Memory B cell (primary cell): ENCODE measurements at regions not wholly inside any gene's neighbourhood (a gene's known extent, or its start where the extent isn't known, plus 50 kb on each side); places are given as distances from the start of the nearest gene placed in this dataset.

Experiments
- ATAC-seq: fragments of 150-1000 bp; cut with Tn5 transposase; 2 replicates; pipeline ENCODE4 v1.10.0; 2021; ENCODE audit warnings: low read depth, mild to moderate bottlenecking, moderate library complexity
- DNase-seq, 2 donors: peaks; one replicate each; pipeline ENCODE4 v3.0.0; 2022; ENCODE audit warnings: low spot score in 2 of 2
- H3K27ac Mint-ChIP-seq: one replicate; pipeline ENCODE4 v1.8.0; 2022; ENCODE audit warnings: mild to moderate bottlenecking, moderate library complexity, mixed read lengths
- H3K27me3 Mint-ChIP-seq: one replicate; pipeline ENCODE4 v1.8.0; 2022; ENCODE audit warnings: mixed read lengths
- H3K36me3 Mint-ChIP-seq: one replicate; pipeline ENCODE4 v1.8.0; 2022; ENCODE audit warnings: mild to moderate bottlenecking, mixed read lengths
- H3K4me1 Mint-ChIP-seq: one replicate; pipeline ENCODE4 v1.8.0; 2022; ENCODE audit warnings: mixed read lengths
- H3K4me3 Mint-ChIP-seq: one replicate; pipeline ENCODE4 v1.8.0; 2022; ENCODE audit warnings: mild to moderate bottlenecking, moderate library complexity, mixed read lengths
- H3K9me3 Mint-ChIP-seq: one replicate; pipeline ENCODE4 v1.8.0; 2022; ENCODE audit warnings: mixed read lengths

- H3K4me1 Mint-ChIP-seq, result no peaks in the 10 kb centered on the region
- no peak for ATAC-seq
- H3K4me3 Mint-ChIP-seq, result no peak overlapping the region
- peaks cover 2% of the 10 kb centered on the region for H3K27me3 Mint-ChIP-seq
- no peaks in the 10 kb centered on the region for H3K36me3 Mint-ChIP-seq
- H3K9me3 Mint-ChIP-seq, result no peaks in the 10 kb centered on the region
- no peak for DNase-seq
- no peak overlapping the region for H3K27ac Mint-ChIP-seq
Measured at GRCh38 chr5:68465934-68466551, 250.5 kb downstream of the PIK3R1 start.

GRCh38 chr5:68467208-68467607, 251.7 kb downstream of the PIK3R1 start:
- Mint-ChIP-seq H3K36me3 (no peaks in the 10 kb centered on the region), H3K4me3 (no peak overlapping the region), H3K4me1 (no peaks in the 10 kb centered on the region), H3K27ac (no peak overlapping the region), H3K9me3 (no peaks in the 10 kb centered on the region), H3K27me3 (peaks cover 3% of the 10 kb centered on the region)
- DNase-seq, result no peak
- ATAC-seq, result no peak

GRCh38 chr5:68467794-68468193, 252.2 kb downstream of the PIK3R1 start:
- ATAC-seq, result no peak
- no peak for DNase-seq
- Mint-ChIP-seq H3K27me3 (peaks cover 3% of the 10 kb centered on the region), H3K4me3 (no peak overlapping the region), H3K9me3 (no peaks in the 10 kb centered on the region), H3K27ac (no peak overlapping the region), H3K36me3 (no peaks in the 10 kb centered on the region), H3K4me1 (no peaks in the 10 kb centered on the region)

GRCh38 chr5:68468322-68468721, 252.8 kb downstream of the PIK3R1 start:
- DNase-seq, result no peak
- H3K9me3 Mint-ChIP-seq, result no peaks in the 10 kb centered on the region

DNA sequence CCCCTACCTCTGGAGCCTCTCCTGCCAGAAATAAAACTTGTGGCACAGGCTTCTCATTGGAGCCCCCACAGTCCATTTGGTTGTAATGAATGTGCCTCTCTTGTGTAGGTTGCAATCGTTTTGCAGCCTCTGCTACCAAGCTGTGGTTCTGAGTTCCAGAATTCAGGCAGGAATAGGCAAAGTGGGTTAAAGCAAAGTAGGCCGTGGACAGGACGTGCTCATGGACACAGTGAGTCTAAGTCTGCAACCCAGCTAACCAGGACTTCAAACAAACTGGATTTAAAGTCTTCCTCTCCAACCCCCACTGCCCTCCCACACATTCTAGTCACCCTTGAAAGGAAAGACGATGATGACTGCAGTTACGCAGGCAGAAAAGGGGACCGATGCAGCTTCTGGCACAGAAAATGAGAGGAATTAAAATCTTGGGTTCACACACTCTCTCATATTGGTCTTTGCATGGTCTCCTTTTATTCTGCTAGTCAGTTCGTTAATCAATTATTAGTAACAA, 260.0 kb downstream of the PIK3R1 start:
- H3K27ac Mint-ChIP-seq, result no peak overlapping the region
- no peak overlapping the region for H3K4me3 Mint-ChIP-seq
- no peaks in the 10 kb centered on the region for H3K9me3 Mint-ChIP-seq
- H3K27me3 Mint-ChIP-seq, result peaks cover 5% of the 10 kb centered on the region
- H3K4me1 Mint-ChIP-seq, result no peaks in the 10 kb centered on the region
- no peaks in the 10 kb centered on the region for H3K36me3 Mint-ChIP-seq
- no peak for ATAC-seq
- no peak for DNase-seq

More at GRCh38 chr5:68468322-68468721, 252.8 kb downstream of the PIK3R1 start:
- Mint-ChIP-seq H3K4me3 (no peak overlapping the region), H3K27me3 (peaks cover 3% of the 10 kb centered on the region), H3K4me1 (no peaks in the 10 kb centered on the region), H3K27ac (no peak overlapping the region), H3K36me3 (no peaks in the 10 kb centered on the region)
- ATAC-seq, result no peak

GRCh38 chr5:68476854-68477253, 261.3 kb downstream of the PIK3R1 start:
- no peak for DNase-seq
- no peak for ATAC-seq
- no peaks in the 10 kb centered on the region for H3K36me3 Mint-ChIP-seq
- no peak overlapping the region for H3K4me3 Mint-ChIP-seq
- no peak overlapping the region for H3K27ac Mint-ChIP-seq
- H3K9me3 Mint-ChIP-seq, result no peaks in the 10 kb centered on the region
- no peaks in the 10 kb centered on the region for H3K4me1 Mint-ChIP-seq
- H3K27me3 Mint-ChIP-seq, result peaks cover 4% of the 10 kb centered on the region

DNA sequence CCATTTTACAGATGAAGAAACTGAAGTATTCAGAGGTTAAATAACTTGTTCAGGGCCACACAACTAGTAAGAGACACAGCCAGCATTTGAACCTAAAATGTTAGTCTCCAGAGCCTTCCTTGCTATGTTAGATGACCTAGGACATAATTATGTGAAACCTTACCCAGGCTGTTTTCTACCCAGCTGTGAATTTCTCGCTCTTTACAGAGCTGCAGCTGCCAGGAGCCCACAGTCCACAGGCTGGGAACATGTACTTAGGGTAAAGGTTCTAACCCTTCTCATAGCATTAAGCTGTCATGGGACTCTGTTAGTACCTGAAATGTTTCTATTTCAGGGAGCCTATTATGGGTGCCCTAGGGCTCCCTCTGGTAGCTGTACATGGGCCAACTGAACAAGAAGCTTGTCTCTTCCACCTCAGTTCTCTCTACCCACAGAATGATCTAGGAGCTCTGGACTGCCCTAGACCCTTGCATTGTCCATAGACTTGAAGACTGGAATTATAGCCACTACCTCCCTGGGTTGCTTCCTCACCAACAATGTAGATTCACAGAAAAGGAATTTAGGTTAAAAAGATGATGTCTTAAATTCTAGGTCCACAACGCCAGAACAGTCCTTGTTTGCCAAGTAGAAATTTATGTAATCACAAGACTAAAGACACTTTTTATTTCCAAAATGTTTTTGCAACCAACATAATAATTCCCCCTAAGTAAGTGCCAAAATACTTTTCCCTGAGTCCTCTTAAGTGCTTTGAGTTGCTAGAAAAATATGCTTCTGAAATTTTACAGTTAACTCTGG, 262.9 kb downstream of the PIK3R1 start:
- ATAC-seq (no peak), DNase-seq (no peak)
- Mint-ChIP-seq H3K27me3 (peaks cover 7% of the 10 kb centered on the region), H3K4me3 (no peak overlapping the region), H3K27ac (no peak overlapping the region), H3K9me3 (no peaks in the 10 kb centered on the region), H3K36me3 (no peaks in the 10 kb centered on the region), H3K4me1 (peaks cover 2% of the 10 kb centered on the region)

DNA sequence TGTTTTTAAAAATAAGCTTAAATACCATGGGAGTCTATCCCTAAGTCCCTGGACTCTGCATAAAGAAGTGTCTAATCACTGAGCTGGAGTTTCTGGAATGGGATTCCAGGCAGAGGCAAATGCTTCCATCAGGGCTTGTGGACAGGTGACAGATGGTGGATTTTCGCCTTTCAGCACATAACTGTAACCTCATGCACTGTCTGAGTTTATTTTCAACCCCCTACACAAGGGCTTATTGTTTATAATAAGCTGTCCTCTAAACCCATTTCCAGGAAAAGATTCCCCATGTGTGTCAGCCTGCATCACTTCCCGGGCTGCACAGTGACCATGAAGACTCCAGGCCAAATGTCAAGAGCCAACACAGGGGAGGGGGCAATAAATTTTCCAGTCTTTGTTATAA, 264.0 kb downstream of the PIK3R1 start:
- H3K9me3 Mint-ChIP-seq, result no peaks in the 10 kb centered on the region
- H3K27ac Mint-ChIP-seq, result no peak overlapping the region
- no peak overlapping the region for H3K4me3 Mint-ChIP-seq
- H3K36me3 Mint-ChIP-seq, result no peaks in the 10 kb centered on the region
- H3K27me3 Mint-ChIP-seq, result peaks cover 6% of the 10 kb centered on the region
- peaks cover 3% of the 10 kb centered on the region for H3K4me1 Mint-ChIP-seq
- ATAC-seq (no peak), DNase-seq (no peak)

GRCh38 chr5:68480335-68480940, 264.9 kb downstream of the PIK3R1 start:
- no peak overlapping the region for H3K27ac Mint-ChIP-seq
- H3K9me3 Mint-ChIP-seq, result no peaks in the 10 kb centered on the region
- no peak for DNase-seq
- peaks cover 3% of the 10 kb centered on the region for H3K4me1 Mint-ChIP-seq
- H3K36me3 Mint-ChIP-seq, result no peaks in the 10 kb centered on the region
- no peak for ATAC-seq
- no peak overlapping the region for H3K4me3 Mint-ChIP-seq
- H3K27me3 Mint-ChIP-seq, result peaks cover 6% of the 10 kb centered on the region

DNA sequence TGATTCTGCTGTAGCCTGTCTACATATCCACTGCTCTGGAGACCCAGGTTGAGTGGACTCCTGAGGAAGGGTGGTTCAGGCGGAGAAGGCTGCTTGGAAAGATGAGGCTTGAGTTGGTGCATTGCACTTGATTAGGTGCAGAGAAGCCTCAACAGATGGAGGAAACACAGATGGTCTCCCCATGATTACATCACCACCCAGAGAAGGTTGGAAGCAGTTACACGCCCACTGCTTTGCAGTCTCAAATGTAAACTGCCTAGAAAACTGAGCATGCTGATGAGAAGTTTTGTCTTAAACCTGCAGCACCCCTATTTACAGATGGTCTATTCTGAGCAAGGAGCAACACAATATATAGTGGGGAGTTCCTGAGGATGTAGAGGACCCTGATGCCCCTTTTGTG, 266.6 kb downstream of the PIK3R1 start:
- Mint-ChIP-seq H3K9me3 (no peaks in the 10 kb centered on the region), H3K27me3 (peaks cover 15% of the 10 kb centered on the region), H3K27ac (no peak overlapping the region), H3K4me1 (peaks cover 3% of the 10 kb centered on the region), H3K36me3 (no peaks in the 10 kb centered on the region), H3K4me3 (no peak overlapping the region)
- ATAC-seq, result no peak
- DNase-seq, result no peak

DNA sequence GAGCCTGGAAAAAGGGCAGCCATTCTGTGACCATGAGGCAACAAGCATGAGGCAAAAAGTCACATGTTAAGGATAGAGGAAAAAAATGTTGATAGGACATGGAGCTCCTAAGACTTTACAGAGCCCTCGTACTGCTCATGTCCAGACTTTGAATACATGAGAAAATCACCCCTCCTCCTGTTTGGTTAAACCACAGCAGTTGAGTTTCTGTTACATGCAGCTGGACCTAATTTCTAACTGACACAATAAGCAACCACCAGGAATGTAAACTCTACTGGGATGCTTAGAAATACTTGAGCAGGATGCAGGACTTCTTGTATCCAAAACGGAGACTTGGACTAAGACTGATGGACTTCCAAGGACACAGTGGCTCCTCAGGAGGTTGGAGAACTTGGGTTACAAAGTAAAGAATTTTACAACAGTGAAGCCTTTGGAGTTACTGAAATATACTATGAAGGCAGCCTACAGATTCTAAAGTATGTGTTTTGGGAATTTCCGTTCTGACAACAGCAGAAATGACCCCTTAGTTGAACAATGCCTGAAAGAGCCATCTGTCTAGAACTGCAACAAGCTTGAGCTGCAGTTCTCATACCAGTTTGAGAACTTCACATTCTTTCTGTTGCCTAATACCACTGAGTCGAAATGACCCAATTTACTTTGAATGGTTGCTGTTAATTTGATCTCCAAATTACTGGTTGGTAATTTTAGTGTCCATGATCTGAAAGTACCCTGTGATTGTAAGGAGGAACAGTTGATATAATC, 268.9 kb downstream of the PIK3R1 start:
- H3K27ac Mint-ChIP-seq, result no peak overlapping the region
- no peak overlapping the region for H3K4me3 Mint-ChIP-seq
- peaks cover 3% of the 10 kb centered on the region for H3K4me1 Mint-ChIP-seq
- DNase-seq (no peak), ATAC-seq (no peak)
- H3K27me3 Mint-ChIP-seq, result peaks cover 16% of the 10 kb centered on the region
- peaks cover 3% of the 10 kb centered on the region for H3K9me3 Mint-ChIP-seq
- H3K36me3 Mint-ChIP-seq, result no peaks in the 10 kb centered on the region

- Mint-ChIP-seq H3K4me1 (no peaks in the 10 kb centered on the region), H3K4me3 (no peak overlapping the region), H3K27ac (no peak overlapping the region), H3K9me3 (peaks cover 3% of the 10 kb centered on the region), H3K36me3 (no peaks in the 10 kb centered on the region), H3K27me3 (peaks cover 12% of the 10 kb centered on the region)
- no peak for DNase-seq
- no peak for ATAC-seq
Measured at GRCh38 chr5:68489556-68489955, 274.0 kb downstream of the PIK3R1 start.

DNA sequence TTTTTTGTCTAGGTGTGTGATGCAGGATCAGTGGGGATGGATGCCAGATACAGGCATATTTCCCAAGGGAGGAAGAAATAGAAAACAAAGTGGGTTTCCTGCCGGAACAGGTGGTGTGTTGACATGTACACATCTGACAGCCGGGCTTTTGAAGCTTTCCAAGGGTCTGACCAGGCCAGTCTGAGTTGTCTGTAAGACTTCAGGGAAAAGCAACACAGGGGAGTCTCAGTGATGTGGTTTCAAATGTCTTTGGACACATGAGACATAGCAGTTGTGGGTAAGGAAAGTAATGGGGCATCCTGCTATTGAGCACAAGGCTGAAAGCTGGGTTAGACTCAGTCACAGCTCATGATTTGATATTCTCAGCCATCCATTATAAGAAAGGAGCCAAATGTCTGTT, 274.9 kb downstream of the PIK3R1 start:
- H3K4me3 Mint-ChIP-seq, result no peak overlapping the region

GRCh38 chr5:68494771-68495170, 279.2 kb downstream of the PIK3R1 start:
- H3K9me3 Mint-ChIP-seq, result peaks cover 16% of the 10 kb centered on the region
- no peaks in the 10 kb centered on the region for H3K4me1 Mint-ChIP-seq
- peaks cover 2% of the 10 kb centered on the region for H3K36me3 Mint-ChIP-seq
- ATAC-seq (no peak), DNase-seq (no peak)
- H3K27ac Mint-ChIP-seq, result no peak overlapping the region
- no peak overlapping the region for H3K4me3 Mint-ChIP-seq
- H3K27me3 Mint-ChIP-seq, result peaks cover 6% of the 10 kb centered on the region

More for the DNA sequence above, 274.9 kb downstream of the PIK3R1 start:
- Mint-ChIP-seq H3K9me3 (peaks cover 3% of the 10 kb centered on the region), H3K36me3 (no peaks in the 10 kb centered on the region), H3K4me1 (no peaks in the 10 kb centered on the region), H3K27me3 (peaks cover 12% of the 10 kb centered on the region), H3K27ac (no peak overlapping the region)
- DNase-seq (no peak), ATAC-seq (no peak)
